ENCODE measurements at regions not wholly inside any gene's neighbourhood (a gene's known extent, or its start where the extent isn't known, plus 50 kb on each side); places are given as distances from the start of the nearest gene placed in this dataset.
"Not testable (repeated sequence)": the region's sequence is repeated elsewhere in the genome, so short reads cannot be mapped to it uniquely, and the experiment has no call there.

GRCh38 chr4:66736606-66737005, 808.7 kb downstream of the CENPC start:
- DNase-seq (ENCODE audit: low read depth in 2 of 3, low spot score in 2 of 3), result no peak

- no peak for DNase-seq (ENCODE audit: low read depth in 2 of 3, low spot score in 2 of 3)
Measured at GRCh38 chr4:66728280-66728679, 817.0 kb downstream of the CENPC start.

- DNase-seq (ENCODE audit: low read depth in 2 of 3, low spot score in 2 of 3), result not testable (repeated sequence)
Measured at GRCh38 chr4:66712301-66712921, 832.9 kb downstream of the CENPC start.

- DNase-seq (ENCODE audit: low read depth in 2 of 3, low spot score in 2 of 3), result no peak
Measured at GRCh38 chr4:66704243-66704642, 841.1 kb downstream of the CENPC start.

GRCh38 chr4:66694739-66695138, 850.6 kb downstream of the CENPC start:
- DNase-seq (ENCODE audit: low read depth in 2 of 3, low spot score in 2 of 3), result no peak

- DNase-seq (ENCODE audit: low read depth in 2 of 3, low spot score in 2 of 3), result no peak
Measured at GRCh38 chr4:66693694-66694093, 851.6 kb downstream of the CENPC start.

GRCh38 chr4:66691101-66691500, 854.2 kb downstream of the CENPC start:
- no peak for DNase-seq (ENCODE audit: low read depth in 2 of 3, low spot score in 2 of 3)

- no peak for DNase-seq (ENCODE audit: low read depth in 2 of 3, low spot score in 2 of 3)
Measured at GRCh38 chr4:66688674-66689073, 856.6 kb downstream of the CENPC start.

GRCh38 chr4:66687459-66687858, 857.8 kb downstream of the CENPC start:
- DNase-seq (ENCODE audit: low read depth in 2 of 3, low spot score in 2 of 3), result no peak

- DNase-seq (ENCODE audit: low read depth in 2 of 3, low spot score in 2 of 3), result no peak
Measured at GRCh38 chr4:66681962-66682361, 863.3 kb downstream of the CENPC start.

GRCh38 chr4:66667249-66667648, 878.1 kb downstream of the CENPC start:
- DNase-seq (ENCODE audit: low read depth in 2 of 3, low spot score in 2 of 3), result no peak

GRCh38 chr4:66662620-66663019, 882.7 kb downstream of the CENPC start:
- no peak for DNase-seq (ENCODE audit: low read depth in 2 of 3, low spot score in 2 of 3)

- no peak for DNase-seq (ENCODE audit: low read depth in 2 of 3, low spot score in 2 of 3)
Measured at GRCh38 chr4:66658809-66659208, 886.5 kb downstream of the CENPC start.

GRCh38 chr4:66655505-66655904, 889.8 kb downstream of the CENPC start:
- DNase-seq (ENCODE audit: low read depth in 2 of 3, low spot score in 2 of 3), result no peak

- DNase-seq (ENCODE audit: low read depth in 2 of 3, low spot score in 2 of 3), result no peak
Measured at GRCh38 chr4:66653937-66654336, 891.4 kb downstream of the CENPC start.

- no peak for DNase-seq (ENCODE audit: low read depth in 2 of 3, low spot score in 2 of 3)
Measured at GRCh38 chr4:66649236-66649635, 896.1 kb downstream of the CENPC start.

- DNase-seq (ENCODE audit: low read depth in 2 of 3, low spot score in 2 of 3), result no peak
Measured at GRCh38 chr4:66647926-66648325, 897.4 kb downstream of the CENPC start.

- DNase-seq (ENCODE audit: low read depth in 2 of 3, low spot score in 2 of 3), result no peak
Measured at GRCh38 chr4:66647476-66647875, 897.8 kb downstream of the CENPC start.

GRCh38 chr4:66640233-66640990, 904.9 kb downstream of the CENPC start:
- DNase-seq (ENCODE audit: low read depth in 2 of 3, low spot score in 2 of 3), result no peak

GRCh38 chr4:66639361-66639760, 905.9 kb downstream of the CENPC start:
- DNase-seq (ENCODE audit: low read depth in 2 of 3, low spot score in 2 of 3), result no peak

- DNase-seq (ENCODE audit: low read depth in 2 of 3, low spot score in 2 of 3), result no peak
Measured at GRCh38 chr4:66636349-66636748, 909.0 kb downstream of the CENPC start.

GRCh38 chr4:66633477-66633876, 911.8 kb downstream of the CENPC start:
- DNase-seq (ENCODE audit: low read depth in 2 of 3, low spot score in 2 of 3), result no peak

GRCh38 chr4:66629927-66630326, 915.4 kb downstream of the CENPC start:
- DNase-seq (ENCODE audit: low read depth in 2 of 3, low spot score in 2 of 3), result no peak

Measured in activated CD8-positive, alpha-beta memory T cell treated with anti-CD3 and anti-CD28 coated beads for 48 hours (primary cell).